ENCODE measurements at regions not wholly inside any gene's neighbourhood (a gene's known extent, or its start where the extent isn't known, plus 50 kb on each side); places are given as distances from the start of the nearest gene placed in this dataset.

DNA sequence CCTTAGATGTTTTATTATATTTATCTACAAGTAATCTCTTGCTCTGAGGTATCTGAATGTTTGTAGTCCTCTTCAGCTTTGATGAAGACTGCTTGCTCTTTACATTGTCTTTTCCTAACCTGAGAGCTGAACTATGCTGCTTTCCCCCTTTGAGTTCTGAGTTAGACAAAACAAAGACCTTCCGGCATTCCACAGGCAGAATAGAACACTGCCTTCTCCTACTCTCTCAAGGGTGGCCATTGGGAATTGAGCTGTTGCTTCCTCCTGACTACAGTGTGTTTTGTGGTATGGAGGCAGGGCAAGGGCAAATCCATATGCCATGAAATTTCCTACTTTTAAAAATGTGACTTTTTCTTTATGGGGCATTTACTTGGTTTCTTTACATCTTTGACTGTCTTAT is 841.0 kb downstream of the FAM133A start:
- TF ChIP-seq, protein P1, sequence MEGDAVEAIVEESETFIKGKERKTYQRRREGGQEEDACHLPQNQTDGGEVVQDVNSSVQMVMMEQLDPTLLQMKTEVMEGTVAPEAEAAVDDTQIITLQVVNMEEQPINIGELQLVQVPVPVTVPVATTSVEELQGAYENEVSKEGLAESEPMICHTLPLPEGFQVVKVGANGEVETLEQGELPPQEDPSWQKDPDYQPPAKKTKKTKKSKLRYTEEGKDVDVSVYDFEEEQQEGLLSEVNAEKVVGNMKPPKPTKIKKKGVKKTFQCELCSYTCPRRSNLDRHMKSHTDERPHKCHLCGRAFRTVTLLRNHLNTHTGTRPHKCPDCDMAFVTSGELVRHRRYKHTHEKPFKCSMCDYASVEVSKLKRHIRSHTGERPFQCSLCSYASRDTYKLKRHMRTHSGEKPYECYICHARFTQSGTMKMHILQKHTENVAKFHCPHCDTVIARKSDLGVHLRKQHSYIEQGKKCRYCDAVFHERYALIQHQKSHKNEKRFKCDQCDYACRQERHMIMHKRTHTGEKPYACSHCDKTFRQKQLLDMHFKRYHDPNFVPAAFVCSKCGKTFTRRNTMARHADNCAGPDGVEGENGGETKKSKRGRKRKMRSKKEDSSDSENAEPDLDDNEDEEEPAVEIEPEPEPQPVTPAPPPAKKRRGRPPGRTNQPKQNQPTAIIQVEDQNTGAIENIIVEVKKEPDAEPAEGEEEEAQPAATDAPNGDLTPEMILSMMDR (conservative IDR thresholded peaks at IDR 0.05; ENCODE audit: control insufficient read depth, insufficient read depth, low read depth, low read length): no peak
- no peak overlapping the region for H3K4me3 ChIP-seq (ENCODE audit: control insufficient read depth, low read depth, low read length)
- DNase-seq (ENCODE audit: low read depth): no peak

DNA sequence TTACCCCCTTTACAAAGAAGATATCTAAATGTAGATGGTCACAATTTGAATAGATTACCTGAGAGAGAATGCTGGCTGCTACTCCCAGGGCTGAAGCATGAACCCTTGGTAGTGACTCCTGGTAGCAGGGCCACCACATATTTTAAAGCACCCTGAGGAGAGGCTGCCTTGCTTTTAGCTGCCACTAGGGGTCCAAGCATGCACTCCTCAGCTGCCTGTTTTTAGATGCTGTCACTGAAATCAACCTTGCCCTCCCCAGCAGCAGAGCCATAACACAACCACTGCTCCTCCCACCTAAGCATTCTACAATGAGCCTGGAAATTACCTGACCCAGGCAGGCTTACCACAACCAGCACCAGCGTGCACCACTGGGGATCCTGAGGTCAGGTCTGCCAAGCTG is 850.9 kb downstream of the FAM133A start:
- TF ChIP-seq, protein P1 (conservative IDR thresholded peaks at IDR 0.05; ENCODE audit: control insufficient read depth, insufficient read depth, low read depth, low read length): peak; percentile 15

DNA sequence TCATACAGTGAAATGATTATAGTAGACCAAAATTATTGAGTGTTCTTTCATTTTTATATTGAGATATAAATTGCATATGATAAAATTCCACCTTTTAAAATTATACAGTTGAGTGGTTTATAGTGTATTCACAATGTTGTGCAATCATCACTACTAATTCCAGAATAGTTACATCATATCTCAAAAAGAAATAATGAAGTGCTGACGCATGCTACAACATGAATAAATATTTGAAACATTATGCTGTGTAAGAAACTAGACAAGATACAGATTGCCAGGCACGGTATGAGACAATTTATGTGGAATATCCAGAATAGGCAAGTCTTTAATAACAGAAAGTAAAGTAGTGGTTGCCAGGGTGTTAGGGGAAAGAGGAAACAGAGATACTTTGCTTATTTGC is 871.7 kb downstream of the FAM133A start:
- no peak overlapping the region for H3K4me3 ChIP-seq (ENCODE audit: control insufficient read depth, low read depth, low read length)
- TF ChIP-seq, protein P1 (conservative IDR thresholded peaks at IDR 0.05; ENCODE audit: control insufficient read depth, insufficient read depth, low read depth, low read length): no peak
- no peak for DNase-seq (ENCODE audit: low read depth)

More for the DNA sequence above, 850.9 kb downstream of the FAM133A start:
- H3K4me3 ChIP-seq (ENCODE audit: control insufficient read depth, low read depth, low read length): no peak overlapping the region
- DNase-seq (ENCODE audit: low read depth): no peak

DNA sequence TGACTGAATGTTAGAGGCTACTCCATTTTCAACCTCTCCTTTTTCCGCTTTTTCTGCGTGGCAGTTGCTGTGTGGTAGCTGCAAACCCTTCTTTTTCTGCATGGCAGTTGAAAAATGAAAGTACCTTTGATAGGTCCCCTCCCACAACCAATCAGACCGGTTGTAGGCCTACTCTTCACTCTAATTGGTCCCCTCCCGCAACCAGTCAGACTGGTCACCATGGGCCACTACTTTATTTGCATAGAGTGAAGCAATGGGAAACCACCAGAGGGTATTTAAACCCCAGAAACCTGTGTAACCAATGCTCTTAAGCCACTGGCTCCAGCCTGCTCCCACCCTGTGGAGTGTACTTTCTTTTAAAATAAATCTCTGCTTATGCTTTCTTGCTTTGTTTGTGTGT is 877.8 kb downstream of the FAM133A start:
- TF ChIP-seq, protein P1 (conservative IDR thresholded peaks at IDR 0.05; ENCODE audit: control insufficient read depth, insufficient read depth, low read depth, low read length): no peak
- H3K4me3 ChIP-seq (ENCODE audit: control insufficient read depth, low read depth, low read length): no peak overlapping the region
- DNase-seq (ENCODE audit: low read depth): no peak

DNA sequence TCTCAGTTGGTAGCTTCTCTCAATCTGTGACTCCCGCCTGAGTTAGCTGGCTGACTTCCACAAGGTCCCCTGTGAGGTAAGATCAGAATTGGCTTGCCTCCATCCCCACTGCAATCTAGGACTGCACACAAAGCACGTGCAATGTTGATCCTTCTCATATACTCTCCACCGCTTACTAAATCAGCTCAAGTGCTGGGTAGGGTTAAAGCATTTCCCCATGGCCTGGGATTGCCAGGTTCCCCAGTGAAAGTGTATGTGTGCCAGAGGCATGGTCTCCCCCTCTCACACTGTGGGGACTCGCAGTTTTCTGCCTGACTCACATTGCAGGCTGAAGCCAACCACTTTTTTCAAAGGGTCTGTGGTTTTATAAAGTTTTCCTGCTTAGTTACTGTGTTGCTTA is 886.9 kb downstream of the FAM133A start:
- TF ChIP-seq, protein P1 (conservative IDR thresholded peaks at IDR 0.05; ENCODE audit: control insufficient read depth, insufficient read depth, low read depth, low read length): no peak
- DNase-seq (ENCODE audit: low read depth): no peak
- no peak overlapping the region for H3K4me3 ChIP-seq (ENCODE audit: control insufficient read depth, low read depth, low read length)

DNA sequence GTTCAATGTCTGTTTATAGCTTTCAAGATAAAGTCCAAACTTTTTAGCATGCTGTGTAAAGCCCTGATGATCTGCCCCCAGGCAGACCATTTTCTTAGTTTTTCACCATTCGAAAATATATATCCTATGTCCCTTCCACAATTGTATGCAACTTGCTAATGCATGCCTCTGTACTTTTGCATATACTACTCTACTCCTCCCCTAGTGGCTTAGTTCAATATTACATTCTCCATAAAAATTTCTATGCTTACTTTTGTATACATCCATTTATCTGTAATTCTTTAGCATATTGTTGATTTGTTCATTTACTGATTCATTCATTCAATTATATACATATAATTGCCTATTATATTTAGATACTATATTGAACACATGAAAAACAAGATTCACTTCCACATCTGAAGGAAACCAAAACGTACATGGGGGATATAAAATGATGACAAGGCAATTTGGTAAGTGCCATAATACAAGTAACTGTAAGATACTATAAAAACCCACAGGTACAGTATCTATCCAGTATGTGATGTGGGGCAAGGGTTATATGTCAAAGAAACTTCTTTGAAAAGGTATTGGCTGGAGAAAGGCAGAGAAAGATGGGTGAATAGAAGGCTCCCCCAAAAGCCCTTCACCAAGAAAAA is 902.5 kb downstream of the FAM133A start:
- no peak overlapping the region for H3K4me3 ChIP-seq (ENCODE audit: control insufficient read depth, low read depth, low read length)
- TF ChIP-seq, protein P1 (conservative IDR thresholded peaks at IDR 0.05; ENCODE audit: control insufficient read depth, insufficient read depth, low read depth, low read length): peak; percentile 26
- no peak for DNase-seq (ENCODE audit: low read depth)

DNA sequence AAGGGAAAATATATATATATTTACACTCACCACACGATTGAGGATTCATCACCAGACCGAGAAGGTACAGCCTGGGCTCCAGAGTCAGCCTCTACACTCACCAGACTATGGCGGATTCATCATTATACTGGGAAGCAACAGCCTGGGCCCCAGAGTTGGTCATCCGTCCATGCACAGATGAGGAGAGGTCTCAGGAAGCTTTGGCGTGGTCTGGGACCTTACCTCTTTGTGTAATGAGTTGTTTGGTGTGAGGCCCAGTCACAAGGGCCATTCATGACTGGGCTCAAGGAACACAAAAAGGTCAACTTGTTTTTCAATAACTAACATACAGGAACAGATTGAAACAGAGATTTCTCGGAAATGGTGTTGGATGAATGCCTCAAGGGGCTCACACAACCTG is 926.1 kb downstream of the FAM133A start:
- TF ChIP-seq, protein P1 (conservative IDR thresholded peaks at IDR 0.05; ENCODE audit: control insufficient read depth, insufficient read depth, low read depth, low read length): no peak
- no peak overlapping the region for H3K4me3 ChIP-seq (ENCODE audit: control insufficient read depth, low read depth, low read length)
- no peak for DNase-seq (ENCODE audit: low read depth)

All from fibroblast of mammary gland (primary cell).